Gastrocnemius medialis (tissue), 4 donors: ENCODE measurements at regions not wholly inside any gene's neighbourhood (a gene's known extent, or its start where the extent isn't known, plus 50 kb on each side); places are given as distances from the start of the nearest gene placed in this dataset.

ENCODE experiments used
- ATAC-seq, 2 donors: fragments of 150-250 bp; one replicate each; pipeline ENCODE4 v1.9.1; 2016
- DNase-seq, 2 donors: peaks; one replicate each; pipeline ENCODE4 v3.0.0-alpha.2; 2019
- H3K27ac ChIP-seq, 4 donors: fragments of 200-600 bp; sonication (generic); 1 replicate in 1 of 4; 2 replicates in 3 of 4; pipeline ENCODE4 v1.5.1; 2016 to 2018; ENCODE audit warnings: mild to moderate bottlenecking in 2 of 4, moderate library complexity in 1 of 4
- H3K27me3 ChIP-seq, 3 donors: fragments of 200-600 bp; sonication (generic) in 2 of 3; 1 replicate in 1 of 3; 2 replicates in 2 of 3; pipeline versions ENCODE4 v1.5.1 to v1.6.0; 2016 to 2019; ENCODE audit warnings: mild to moderate bottlenecking in 1 of 3, moderate library complexity in 1 of 3
- H3K36me3 ChIP-seq, 2 donors: fragments of 200-600 bp; sonication (generic) in 1 of 2; one replicate each; pipeline ENCODE4 v1.5.1; 2017 to 2018
- H3K4me1 ChIP-seq, 2 donors: fragments of 200-600 bp; sonication (generic) in 1 of 2; one replicate each; pipeline ENCODE4 v1.5.1; 2016 to 2017; ENCODE audit warnings: mild to moderate bottlenecking in 2 of 2
- H3K4me3 ChIP-seq, 4 donors: fragments of 200-600 bp; sonication (generic) in 3 of 4; 1 replicate in 1 of 4; 2 replicates in 3 of 4; pipeline ENCODE4 v1.5.1; 2016 to 2019; ENCODE audit warnings: mild to moderate bottlenecking in 2 of 4
- H3K9me3 ChIP-seq, 3 donors: fragments of 200-600 bp; sonication (generic) in 2 of 3; 1 replicate in 1 of 3; 2 replicates in 2 of 3; pipeline ENCODE4 v1.5.1; 2016 to 2019
- POLR2A ChIP-seq, 2 donors: fragments of 450-650 bp; IDR thresholded peaks; one replicate each; pipeline ENCODE4 v1.6.1; 2017; ENCODE audit warnings: antibody characterized with exemption in 2 of 2, mild to moderate bottlenecking in 2 of 2, moderate library complexity in 2 of 2
- in situ Hi-C, 4 donors: fragments of 200-750 bp; cut with MboI; loops; one replicate each; pipeline versions ENCODE4 v1.15.0 to v1.8.0; 2017; ENCODE audit warnings: low sequenced_read_pairs in 4 of 4
- intact Hi-C: fragments of 100-400 bp; cut with DNase I; formaldehyde crosslinking; loops from one replicate; pipeline ENCODE4 v1.15.1; 2023; ENCODE audit warnings: low total_unique reads
- TF ChIP-seq, protein P1 (sequence below), 5 experiments: fragments of 450-650 bp in 3 of 5; fragments of 200-600 bp in 2 of 5; sonication (generic) in 2 of 5; IDR thresholded peaks in 4 of 5; conservative IDR thresholded peaks in 1 of 5; 1 replicate in 4 of 5; 2 replicates in 1 of 5; pipeline ENCODE4 v1.5.1; 2016 to 2019; ENCODE audit warnings: antibody characterized with exemption in 5 of 5, mild to moderate bottlenecking in 3 of 5, moderate library complexity in 3 of 5

DNA sequence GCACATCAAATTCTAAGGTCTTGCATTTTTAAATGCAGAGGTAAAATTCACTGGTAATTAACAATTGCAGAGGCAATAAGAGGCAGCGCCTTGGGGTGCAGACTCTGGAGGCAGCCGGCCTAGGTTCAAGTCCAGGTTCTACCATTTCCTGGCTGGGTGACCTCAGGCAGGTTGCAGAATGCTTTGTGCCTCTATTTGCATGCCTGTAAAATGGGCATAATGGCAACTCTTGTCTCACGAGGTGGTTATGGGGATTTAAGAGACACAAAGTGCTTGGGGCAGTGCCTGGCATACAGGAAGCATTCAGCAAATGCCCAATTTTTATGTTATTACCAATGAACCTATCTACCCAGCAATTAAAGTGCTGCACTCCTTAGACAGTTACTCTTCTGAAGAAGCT, 180.0 kb upstream of the LHX5 start:
- no peak for DNase-seq
- H3K36me3 ChIP-seq = no peaks in the 10 kb centered on the region
- no peak overlapping the region for H3K4me3 ChIP-seq
- H3K27ac ChIP-seq = no peak overlapping the region
- no peaks in the 10 kb centered on the region for H3K9me3 ChIP-seq
- H3K27me3 ChIP-seq = peaks cover 0 to 3% (median 2%) of the 10 kb centered on the region in 3 donors
- intact Hi-C loops = no loop called here
- in situ Hi-C loops = no loop called here
- TF ChIP-seq, protein P1, sequence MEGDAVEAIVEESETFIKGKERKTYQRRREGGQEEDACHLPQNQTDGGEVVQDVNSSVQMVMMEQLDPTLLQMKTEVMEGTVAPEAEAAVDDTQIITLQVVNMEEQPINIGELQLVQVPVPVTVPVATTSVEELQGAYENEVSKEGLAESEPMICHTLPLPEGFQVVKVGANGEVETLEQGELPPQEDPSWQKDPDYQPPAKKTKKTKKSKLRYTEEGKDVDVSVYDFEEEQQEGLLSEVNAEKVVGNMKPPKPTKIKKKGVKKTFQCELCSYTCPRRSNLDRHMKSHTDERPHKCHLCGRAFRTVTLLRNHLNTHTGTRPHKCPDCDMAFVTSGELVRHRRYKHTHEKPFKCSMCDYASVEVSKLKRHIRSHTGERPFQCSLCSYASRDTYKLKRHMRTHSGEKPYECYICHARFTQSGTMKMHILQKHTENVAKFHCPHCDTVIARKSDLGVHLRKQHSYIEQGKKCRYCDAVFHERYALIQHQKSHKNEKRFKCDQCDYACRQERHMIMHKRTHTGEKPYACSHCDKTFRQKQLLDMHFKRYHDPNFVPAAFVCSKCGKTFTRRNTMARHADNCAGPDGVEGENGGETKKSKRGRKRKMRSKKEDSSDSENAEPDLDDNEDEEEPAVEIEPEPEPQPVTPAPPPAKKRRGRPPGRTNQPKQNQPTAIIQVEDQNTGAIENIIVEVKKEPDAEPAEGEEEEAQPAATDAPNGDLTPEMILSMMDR (IDR thresholded peaks at IDR 0.05 in 4 of 5, conservative IDR thresholded peaks at IDR 0.05 in 1 of 5) = no peak
- TF ChIP-seq POLR2A (IDR thresholded peaks at IDR 0.05) = no peak
- ATAC-seq = no peak
- no peaks in the 10 kb centered on the region for H3K4me1 ChIP-seq

DNA sequence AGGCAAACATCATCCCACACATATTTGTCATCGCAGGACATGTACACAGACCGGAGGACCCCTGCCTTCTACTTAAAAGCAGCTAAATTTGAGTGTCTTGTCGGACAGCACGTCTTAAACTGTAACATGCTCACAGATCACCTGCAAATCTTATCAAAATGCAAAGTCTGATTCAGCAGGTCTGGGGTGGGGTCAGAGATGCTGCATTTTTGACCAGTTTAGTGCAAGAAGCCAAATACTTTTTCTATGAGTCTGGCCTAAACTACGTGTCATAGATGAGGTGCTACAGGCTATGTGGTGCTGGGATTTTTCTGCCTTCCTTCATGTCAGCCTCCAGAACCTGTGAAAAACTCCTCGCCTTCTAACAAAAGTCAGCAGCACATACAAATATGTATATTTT, 178.8 kb upstream of the LHX5 start:
- Histone ChIP-seq H3K27me3 (peaks cover 5 to 7% (median 6%) of the 10 kb centered on the region in 3 donors), H3K36me3 (no peaks in the 10 kb centered on the region), H3K4me3 (no peak overlapping the region), H3K27ac (no peak overlapping the region), H3K9me3 (no peaks in the 10 kb centered on the region), H3K4me1 (no peaks in the 10 kb centered on the region)
- intact Hi-C loops = no loop called here
- TF ChIP-seq, protein P1 (IDR thresholded peaks at IDR 0.05 in 4 of 5, conservative IDR thresholded peaks at IDR 0.05 in 1 of 5) = no peak
- TF ChIP-seq POLR2A (IDR thresholded peaks at IDR 0.05) = no peak
- in situ Hi-C loops = no loop called here
- no peak for ATAC-seq
- no peak for DNase-seq

DNA sequence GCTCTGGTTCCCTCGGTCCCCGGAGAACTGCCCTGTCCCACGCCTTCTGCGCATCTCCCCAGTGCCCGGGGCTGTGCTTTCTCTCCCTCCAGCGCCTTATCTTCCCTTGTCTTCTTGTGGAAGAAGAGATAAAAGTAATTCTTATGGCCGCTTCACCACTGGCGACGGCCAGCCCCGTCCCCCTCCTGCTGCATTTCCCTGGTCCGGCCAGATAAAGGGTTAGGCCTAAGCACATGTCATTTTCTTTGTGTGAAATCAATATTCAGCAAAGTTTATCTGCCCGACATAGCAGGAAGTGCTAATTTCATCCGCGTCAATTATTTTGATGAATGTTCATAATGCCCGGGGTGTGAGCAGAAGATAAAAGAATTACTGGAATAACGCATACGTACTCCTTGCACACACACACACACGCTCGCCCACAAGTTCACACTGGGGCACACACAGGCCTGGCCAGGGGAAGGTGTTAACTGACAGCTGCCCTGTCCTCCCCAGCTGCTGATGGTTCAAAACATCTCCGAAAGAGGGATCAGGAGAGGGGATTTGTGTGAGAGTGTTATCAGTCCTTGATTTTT, 177.7 kb upstream of the LHX5 start:
- Histone ChIP-seq H3K4me3 (no peak overlapping the region), H3K27ac (no peak overlapping the region), H3K4me1 (no peaks in the 10 kb centered on the region), H3K9me3 (no peaks in the 10 kb centered on the region), H3K27me3 (peaks cover 9 to 16% (median 9%) of the 10 kb centered on the region in 3 donors), H3K36me3 (no peaks in the 10 kb centered on the region)
- TF ChIP-seq, protein P1 (IDR thresholded peaks at IDR 0.05 in 4 of 5, conservative IDR thresholded peaks at IDR 0.05 in 1 of 5) = no peak
- TF ChIP-seq POLR2A (IDR thresholded peaks at IDR 0.05) = no peak
- intact Hi-C loops = no loop called here
- in situ Hi-C loops = no loop called here
- DNase-seq (no peak), ATAC-seq (no peak)

DNA sequence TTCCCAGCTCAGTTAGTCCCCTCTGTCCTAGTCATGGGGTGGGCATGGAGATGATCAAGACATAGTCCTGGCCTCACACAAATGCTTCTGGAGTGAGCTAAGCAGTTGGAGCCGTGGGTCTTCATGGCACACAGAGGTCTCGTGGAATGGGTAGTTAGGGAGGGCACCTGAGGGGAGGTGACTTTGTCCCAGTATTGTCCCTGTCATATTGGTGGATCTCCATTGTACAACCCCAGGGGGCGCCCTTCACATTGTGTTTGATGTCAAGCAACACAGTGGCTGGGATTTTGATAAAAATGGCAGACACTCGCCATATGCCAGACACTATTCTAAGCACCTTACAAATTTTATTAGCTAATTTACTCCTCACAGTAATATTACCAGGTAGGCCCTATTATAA, 175.4 kb upstream of the LHX5 start:
- TF ChIP-seq, protein P1 (IDR thresholded peaks at IDR 0.05 in 4 of 5, conservative IDR thresholded peaks at IDR 0.05 in 1 of 5) = no peak
- TF ChIP-seq POLR2A (IDR thresholded peaks at IDR 0.05) = no peak
- no peak overlapping the region for H3K4me3 ChIP-seq
- H3K4me1 ChIP-seq = no peaks in the 10 kb centered on the region
- intact Hi-C loops (no loop called here), in situ Hi-C loops (no loop called here)
- DNase-seq = no peak
- ATAC-seq = no peak
- peaks cover 9 to 22% (median 18%) of the 10 kb centered on the region in 3 donors for H3K27me3 ChIP-seq
- no peak overlapping the region for H3K27ac ChIP-seq
- H3K9me3 ChIP-seq = no peaks in the 10 kb centered on the region
- no peaks in the 10 kb centered on the region for H3K36me3 ChIP-seq

DNA sequence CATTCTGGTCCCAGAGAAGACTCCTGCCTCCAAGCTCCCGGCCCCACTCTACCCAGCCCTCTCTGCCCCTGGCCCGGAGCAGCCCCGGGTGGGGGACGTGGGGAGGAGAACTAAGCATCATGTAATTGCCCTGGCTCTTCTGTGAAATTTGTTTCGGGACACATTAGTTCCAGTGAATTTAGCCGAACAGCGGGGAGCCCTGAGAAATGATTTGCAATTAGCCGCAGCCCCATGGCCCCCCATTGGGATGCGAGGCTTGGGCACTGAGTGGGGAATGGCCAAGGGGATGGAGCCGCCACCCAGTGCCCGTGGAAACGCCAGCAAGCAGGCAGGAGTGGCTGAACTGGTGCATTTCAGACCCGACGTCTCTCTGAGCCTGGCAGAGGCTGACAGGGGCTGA, 173.9 kb upstream of the LHX5 start:
- intact Hi-C loops (no loop called here), in situ Hi-C loops (no loop called here)
- H3K4me1 ChIP-seq = no peaks in the 10 kb centered on the region
- H3K9me3 ChIP-seq = no peaks in the 10 kb centered on the region
- ATAC-seq (no peak), DNase-seq (no peak)
- no peak for TF ChIP-seq POLR2A (IDR thresholded peaks at IDR 0.05)
- TF ChIP-seq, protein P1 (IDR thresholded peaks at IDR 0.05 in 4 of 5, conservative IDR thresholded peaks at IDR 0.05 in 1 of 5) = no peak
- no peak overlapping the region for H3K27ac ChIP-seq
- no peaks in the 10 kb centered on the region for H3K36me3 ChIP-seq
- H3K4me3 ChIP-seq = no peak overlapping the region
- peaks cover 9 to 22% (median 22%) of the 10 kb centered on the region in 3 donors for H3K27me3 ChIP-seq
